Stimulated activated CD4-positive, alpha-beta T cell treated with anti-CD3 and anti-CD28 coated beads, Interleukin-2, amount 100 ng/mL, for 24 hours (primary cell): ENCODE measurements at regions not wholly inside any gene's neighbourhood (a gene's known extent, or its start where the extent isn't known, plus 50 kb on each side); places are given as distances from the start of the nearest gene placed in this dataset.

ENCODE experiments used
- DNase-seq, 2 donors: peaks; one replicate each; pipeline ENCODE4 v3.0.0-alpha.2; 2020

DNA sequence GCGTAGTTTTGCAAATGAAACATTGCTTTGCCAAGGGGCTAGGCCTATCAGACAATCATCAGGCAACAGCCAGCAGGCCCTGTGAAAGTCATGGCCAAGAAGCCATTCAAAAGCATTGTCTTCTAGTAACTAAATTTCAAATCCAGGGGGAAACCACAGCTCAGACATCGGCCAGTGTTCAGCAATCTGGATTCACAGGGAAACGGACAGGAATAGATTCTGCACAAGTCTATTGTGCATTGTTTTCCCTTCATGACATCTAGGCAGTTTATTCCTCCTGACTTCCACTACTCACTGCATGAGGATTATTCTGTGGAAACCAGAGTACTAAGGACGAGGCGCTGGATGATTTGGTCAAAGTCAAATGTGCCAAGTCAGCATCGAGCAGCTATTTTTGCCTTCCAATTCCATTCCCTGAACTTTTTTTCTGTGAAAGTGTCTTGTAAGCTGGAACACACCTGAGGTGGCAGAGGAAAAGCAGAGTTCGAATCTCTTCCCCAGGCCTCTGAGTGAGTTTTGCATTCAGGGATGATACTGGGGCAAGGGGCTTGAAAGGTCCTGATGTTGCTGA is 75.4 kb downstream of the VCPKMT start:
- DNase-seq: no peak

DNA sequence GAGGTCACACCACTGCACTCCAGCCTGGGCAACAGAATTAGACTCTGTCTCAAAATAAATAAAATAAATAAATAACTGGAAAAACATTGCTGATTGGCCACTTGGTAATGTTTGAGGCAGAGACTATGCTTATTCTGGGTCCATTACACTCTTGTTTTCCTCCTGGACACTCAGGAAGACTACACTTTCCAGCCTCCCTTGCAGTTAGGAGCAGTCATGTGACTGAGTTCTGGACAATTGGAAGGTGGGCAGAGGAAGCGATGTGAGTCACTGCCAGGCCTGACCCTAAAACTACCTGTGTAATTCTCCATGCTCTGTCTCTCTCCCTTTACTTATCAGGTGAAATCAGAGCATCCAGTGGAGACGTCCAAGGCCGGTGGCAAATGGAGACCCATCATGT is 74.4 kb downstream of the VCPKMT start:
- no peak for DNase-seq

DNA sequence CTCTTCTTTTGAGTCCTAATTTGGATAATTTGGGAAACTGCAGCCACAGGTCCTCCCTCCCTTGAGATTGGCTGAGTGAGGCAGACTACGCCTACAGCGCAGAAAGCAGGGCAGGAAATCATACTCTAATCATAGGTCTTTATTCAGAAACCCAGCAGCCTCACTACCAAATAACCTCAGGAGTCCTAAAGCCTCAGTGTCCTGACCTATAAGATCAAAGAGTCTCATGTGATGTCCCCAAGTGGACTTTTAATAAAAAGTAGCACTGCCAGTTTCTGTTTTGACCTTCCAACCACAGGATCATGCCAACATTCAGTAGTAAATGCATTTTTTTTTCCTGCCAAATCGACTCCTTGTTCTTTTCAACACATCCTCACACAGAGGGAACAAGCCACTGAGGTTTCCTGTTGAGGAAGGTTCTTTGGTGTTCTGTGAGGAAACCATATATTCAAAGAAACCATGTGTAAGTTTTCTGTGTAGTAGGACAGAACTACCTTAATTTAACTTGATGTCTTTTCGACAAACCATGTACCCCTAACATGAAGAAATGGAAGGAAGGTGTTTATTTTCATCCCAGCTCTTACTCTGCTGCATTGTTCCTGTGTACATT is 72.2 kb downstream of the VCPKMT start:
- DNase-seq: no peak

DNA sequence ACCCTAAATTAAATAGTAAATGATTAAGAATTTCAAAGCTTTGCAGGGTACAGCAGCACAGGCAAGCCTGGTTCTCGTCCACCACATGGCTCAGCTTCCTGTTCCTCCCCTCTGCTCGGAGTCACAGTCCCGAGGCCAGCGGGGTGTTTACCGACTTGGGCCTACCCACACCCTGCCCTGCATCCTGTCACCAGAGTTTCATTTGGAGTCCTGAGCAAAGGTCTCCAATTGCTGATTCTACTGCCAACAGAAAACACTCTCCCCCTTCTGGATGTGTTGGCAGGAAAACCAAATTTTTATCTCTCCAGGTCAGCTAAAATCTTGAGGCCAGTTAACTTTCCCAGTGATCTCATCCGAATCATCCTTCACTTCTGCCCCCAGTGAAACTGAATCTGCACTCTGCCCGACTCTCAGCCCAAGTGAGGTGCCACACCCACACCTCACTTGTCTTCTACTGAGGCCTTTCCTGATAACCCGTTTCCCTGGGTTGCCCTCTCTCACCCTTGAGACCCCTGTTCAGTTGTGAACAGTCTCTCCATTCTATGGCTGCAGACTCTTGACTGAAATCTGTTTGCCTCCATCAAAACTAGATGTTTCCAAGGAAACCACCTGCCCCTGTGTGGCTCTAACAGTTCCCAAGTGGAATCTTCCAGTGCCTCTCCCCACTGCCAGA is 71.2 kb downstream of the VCPKMT start:
- DNase-seq: peak; percentile 70 to 76

DNA sequence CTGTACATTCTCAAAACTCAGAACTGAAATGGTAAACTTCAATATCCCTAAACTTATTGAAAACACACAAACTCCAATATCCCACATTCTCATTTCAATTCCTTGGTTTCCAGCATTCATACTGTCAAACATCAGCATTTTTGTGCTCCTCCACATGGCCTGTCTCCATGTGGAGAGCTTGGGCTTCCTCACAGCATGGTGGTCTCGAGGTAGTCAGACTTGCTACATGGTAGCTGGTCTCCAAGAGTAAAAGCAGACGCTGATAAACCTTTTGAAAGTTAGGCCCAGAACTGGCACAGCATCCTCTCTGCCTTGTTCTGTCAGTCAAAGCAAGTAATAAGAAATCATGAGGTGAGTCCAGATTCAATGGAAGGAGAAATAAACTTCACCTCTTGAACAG is 70.5 kb downstream of the VCPKMT start:
- no peak for DNase-seq

DNA sequence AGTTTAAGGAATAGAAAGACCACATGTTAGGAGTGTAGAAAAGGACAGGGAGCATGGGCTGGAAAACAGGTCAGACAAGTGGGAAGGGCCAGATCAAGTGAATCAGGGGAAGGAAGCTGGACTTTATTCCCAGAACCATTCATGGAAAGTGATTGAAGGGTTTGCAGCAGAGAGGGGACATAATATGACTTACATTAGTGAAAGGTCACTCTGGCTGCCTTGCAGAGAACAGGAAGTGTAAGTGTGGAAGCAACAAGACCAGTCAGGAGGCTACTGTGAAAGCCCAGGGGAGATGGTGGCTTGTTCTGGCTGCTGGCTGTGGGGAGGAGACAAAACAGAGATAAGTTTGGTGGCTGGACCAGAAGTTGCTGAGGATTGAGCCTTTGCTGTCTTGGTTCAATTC is 69.1 kb downstream of the VCPKMT start:
- DNase-seq: no peak

DNA sequence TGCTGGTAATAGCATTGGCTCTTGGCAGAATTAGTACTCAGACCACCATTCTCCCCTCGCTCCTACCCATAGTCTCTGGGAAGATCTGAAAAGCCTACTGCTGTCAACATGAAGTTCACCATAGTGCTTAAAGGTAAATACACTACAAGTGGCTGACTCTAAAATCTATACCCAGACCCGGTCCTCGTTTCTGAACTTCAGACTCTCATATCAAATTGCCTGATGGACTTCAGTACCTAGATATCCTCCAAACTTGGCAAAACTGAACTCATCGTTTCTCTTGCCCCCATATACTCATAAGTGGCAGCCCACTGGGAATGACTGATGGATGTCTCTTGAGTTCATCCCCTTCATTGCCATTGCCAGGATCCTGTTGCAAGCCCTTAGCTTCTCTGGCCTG is 67.3 kb downstream of the VCPKMT start:
- DNase-seq: no peak

DNA sequence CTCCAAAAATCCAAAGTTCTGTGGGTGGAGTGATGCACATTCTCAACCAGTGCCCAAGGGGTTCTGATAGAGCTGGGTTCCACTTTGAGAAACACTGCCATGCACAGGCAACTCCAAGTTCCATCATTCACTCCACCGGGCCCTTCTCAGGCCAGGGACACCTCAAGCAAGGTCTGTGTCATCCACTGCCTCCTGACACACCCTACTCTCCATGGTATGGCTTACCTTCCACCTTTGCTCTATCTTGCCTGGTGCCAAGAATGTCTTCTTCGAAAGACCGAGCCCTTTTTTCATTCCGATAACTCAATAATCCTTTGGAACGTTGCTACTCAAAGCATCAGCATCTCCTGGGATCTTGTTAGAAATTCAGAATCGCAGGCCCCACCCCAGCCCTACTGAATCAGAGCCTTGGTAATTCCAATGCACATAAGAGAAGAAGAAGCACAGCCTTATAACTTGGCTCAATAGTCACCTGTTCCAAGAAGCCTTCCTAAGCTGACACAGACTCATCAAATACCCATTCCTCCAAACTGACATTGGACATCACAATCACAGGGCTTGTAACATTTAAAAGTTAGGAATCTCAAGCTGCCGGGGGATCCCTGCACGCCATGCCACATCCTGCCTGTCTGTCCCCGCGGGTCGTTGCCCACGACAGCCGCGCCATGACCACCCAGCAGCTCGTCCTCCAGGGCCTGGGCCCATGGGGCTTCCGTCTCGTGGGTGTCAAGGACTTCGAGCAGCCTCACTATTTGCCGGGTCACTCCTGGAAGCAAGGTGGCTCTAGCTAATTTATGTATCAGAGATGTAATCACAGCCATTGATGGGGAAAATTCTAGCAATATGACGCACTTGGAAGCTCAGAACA is 66.4 kb downstream of the VCPKMT start:
- DNase-seq: no peak

DNA sequence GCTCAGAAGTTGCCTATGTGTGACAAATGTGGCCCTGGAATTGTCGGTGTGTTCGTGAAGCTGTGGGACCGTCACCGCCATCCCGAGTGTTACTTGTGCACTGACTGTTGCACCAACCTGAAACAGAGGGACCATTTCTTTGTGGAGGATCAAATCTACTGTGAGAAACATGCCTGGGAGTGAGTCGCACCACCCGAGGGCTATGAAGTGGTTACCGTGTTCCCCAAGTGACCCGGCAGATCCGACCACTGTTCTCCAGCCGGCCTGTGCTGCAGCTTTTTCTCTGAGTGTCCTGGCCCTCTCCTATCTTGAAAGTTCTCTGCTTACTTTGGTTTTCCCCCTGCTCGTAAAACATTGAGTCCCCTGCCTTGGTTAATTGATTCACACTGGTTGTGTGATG is 65.3 kb downstream of the VCPKMT start:
- DNase-seq: no peak

DNA sequence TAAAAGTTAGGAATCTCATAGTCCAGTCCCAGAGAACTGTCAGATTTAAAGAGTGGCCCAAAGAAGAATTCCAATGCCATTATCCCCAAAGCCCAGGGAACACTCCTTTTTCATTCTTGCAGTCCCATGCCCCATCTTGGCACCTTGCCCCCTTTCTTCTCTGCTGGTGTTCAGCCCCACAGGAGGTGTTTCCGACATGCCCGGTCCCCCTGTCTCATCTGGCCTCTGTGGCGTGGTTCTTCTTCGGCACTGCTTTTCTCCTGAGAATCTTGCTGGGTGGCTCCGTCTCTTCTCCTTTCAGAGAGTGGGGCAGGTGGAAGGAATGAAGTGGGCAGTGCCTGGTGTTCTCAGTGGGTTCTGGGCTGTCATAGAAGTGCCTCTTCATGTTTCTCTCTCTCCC is 64.7 kb downstream of the VCPKMT start:
- DNase-seq: no peak

DNA sequence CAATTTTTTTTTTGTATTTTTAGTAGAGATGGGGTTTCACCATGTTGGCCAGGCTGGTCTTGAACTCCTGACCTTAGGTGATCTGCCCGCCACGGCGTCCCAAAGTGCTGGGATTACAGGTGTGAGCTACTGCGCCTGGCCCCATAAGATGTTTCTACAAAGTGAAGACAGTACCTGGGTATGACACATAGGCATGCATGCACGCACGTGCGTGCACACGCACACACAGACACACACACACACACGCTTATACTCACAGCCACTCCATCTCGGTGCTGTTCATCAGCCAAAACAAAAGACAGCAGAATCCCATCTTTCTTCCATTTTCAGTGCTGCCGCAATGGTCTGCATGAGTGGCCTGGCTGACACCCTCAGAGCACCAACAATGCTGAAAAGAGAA is 63.9 kb downstream of the VCPKMT start:
- no peak for DNase-seq

DNA sequence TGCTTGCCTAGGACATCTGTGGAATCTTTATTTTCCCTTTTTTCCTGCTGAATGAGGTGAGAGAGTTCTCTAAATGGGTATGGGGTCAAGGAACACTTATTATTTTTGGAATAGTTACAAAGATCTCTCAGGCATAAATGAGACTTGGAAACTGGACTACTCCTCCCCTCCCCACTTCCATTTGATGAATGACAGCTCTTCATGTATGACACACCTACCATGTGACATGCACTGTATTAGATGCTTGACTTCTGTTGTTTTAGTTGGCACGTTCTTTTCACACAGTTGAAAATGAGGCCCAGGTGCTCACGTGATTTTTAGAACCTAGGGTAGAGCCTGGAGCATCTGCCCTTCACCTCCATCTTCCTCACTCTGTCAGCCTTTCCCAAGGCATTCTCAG is 62.4 kb downstream of the VCPKMT start:
- no peak for DNase-seq

DNA sequence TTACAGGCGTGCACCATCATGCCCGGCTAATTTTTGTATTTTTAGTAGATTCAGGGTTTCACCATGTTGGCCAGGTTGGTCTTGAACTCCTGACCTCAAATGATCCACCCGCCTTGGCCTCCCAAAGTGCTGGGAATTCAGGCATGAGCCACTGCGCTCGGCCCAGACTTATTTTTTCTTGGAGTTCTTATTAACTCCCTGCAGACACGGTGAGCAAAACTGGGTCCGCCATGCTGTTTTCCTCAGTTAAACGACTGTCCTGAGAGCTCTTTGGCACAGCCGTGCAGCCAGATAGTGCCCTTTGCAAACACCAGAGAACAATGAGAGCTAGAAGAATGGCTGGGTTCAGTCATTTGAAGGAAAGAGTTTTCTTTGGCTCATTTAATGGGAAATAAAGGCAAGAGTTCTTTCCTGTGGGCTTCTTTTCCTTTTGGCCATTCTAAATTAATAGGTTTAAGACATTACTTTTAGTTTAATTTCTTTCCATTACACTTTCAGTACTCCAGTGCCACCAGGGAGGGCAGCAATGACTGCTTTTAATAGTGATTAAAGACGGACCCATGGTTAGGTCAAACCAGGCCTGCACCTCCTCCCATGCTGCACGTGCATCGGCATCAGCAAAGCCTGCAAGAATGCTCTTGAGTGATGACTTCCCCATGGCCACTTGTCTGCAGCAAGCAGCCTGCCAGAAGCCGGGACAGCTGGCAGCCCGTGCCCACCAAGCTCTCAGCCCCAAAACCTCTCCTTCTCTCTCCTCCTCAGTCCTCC is 60.7 kb downstream of the VCPKMT start:
- no peak for DNase-seq

DNA sequence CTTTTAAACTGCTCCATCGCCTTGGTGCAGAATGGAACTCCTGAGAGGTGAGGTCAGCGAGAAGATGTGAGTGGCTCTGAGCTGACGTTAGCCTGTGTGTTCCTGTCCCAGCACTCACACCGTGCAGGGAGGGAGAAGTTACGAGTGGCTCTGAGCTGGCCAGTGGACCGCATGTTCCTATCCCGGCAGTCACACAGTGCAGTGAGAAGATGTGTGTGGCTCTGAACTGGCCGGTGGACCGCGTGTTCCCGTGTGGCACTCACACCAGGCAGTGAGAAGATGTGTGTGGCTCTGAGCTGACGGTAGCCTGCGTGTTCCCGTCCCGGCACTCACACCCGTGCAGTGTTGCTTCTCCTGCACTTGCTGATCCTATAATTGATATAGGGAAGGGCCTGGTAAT is 59.9 kb downstream of the VCPKMT start:
- DNase-seq: no peak

DNA sequence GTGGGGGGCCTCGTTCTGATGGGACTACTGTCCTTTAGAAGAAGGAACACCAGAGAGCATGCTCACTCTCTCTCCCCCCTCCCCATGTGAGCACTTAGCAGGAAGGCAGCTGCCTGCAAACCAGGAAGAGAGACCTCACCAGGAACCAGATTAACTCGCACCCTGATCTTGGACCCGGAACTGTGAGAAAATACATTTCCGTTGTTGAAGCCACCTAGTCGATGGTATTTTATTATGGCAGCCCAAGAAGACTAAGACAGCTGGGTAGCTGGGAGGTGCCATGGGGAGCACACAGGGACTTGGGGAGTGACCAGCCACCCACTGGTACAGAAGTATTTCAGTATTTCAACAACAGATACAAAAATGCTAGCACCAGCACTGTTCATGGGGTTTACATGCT is 59.0 kb downstream of the VCPKMT start:
- DNase-seq: no peak

DNA sequence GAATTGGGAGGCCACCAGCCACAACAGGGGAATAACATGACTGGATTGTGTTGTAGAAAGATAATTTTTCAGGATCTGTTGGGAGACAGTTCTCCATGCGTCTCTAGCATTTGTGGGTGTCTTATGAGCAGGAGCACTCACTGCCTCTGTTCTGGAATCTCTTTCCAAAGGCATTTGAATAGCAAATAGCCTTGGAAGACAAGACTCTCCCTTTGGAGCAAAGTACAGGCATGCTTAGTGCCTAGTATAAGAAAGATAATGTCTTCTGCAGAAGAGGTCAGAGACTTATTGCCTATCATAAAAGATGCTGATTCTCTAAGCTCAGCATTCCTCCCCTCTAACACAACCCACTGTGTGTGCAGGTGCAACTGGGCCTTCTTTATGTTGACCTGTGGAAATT is 58.3 kb downstream of the VCPKMT start:
- DNase-seq: no peak
